ENCODE measurements at regions not wholly inside any gene's neighbourhood (a gene's known extent, or its start where the extent isn't known, plus 50 kb on each side); places are given as distances from the start of the nearest gene placed in this dataset.

DNA sequence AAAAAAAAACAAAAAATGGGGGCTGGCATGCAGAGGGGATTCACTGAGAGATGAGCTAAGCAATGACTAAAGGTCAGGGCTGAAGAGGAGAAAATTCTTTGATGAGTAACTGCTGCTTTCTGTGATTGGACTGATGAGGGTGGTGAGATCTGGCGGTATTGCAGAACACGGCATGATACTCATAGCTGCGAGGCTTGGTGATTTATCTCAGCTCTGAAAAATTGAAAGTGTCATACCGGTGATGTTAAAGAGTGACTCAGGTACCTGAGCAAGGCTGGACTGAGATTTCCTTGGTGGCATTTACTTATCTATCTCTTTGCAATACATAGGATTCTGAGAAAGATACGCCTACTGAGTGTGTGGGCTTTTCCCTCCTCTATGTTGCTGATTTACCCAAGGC lies 204.1 kb upstream of the DDX53 start:
- H3K27me3 ChIP-seq (ENCODE audit: low read depth) = no peaks in the 10 kb centered on the region
- no peak for DNase-seq
- H3K9me3 ChIP-seq (replicated peaks) = no peaks in the 10 kb centered on the region
- H3K4me3 ChIP-seq = no peak overlapping the region
- H3K4me1 ChIP-seq = no peaks in the 10 kb centered on the region
- H3K36me3 ChIP-seq = no peaks in the 10 kb centered on the region
- intact Hi-C loops (cut with micrococcal nuclease) = no loop called here
- no peak overlapping the region for H3K27ac ChIP-seq (replicated peaks)
- TF ChIP-seq, protein P1, sequence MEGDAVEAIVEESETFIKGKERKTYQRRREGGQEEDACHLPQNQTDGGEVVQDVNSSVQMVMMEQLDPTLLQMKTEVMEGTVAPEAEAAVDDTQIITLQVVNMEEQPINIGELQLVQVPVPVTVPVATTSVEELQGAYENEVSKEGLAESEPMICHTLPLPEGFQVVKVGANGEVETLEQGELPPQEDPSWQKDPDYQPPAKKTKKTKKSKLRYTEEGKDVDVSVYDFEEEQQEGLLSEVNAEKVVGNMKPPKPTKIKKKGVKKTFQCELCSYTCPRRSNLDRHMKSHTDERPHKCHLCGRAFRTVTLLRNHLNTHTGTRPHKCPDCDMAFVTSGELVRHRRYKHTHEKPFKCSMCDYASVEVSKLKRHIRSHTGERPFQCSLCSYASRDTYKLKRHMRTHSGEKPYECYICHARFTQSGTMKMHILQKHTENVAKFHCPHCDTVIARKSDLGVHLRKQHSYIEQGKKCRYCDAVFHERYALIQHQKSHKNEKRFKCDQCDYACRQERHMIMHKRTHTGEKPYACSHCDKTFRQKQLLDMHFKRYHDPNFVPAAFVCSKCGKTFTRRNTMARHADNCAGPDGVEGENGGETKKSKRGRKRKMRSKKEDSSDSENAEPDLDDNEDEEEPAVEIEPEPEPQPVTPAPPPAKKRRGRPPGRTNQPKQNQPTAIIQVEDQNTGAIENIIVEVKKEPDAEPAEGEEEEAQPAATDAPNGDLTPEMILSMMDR (IDR thresholded peaks at IDR 0.05; ENCODE audit: borderline replicate concordance) = no peak

DNA sequence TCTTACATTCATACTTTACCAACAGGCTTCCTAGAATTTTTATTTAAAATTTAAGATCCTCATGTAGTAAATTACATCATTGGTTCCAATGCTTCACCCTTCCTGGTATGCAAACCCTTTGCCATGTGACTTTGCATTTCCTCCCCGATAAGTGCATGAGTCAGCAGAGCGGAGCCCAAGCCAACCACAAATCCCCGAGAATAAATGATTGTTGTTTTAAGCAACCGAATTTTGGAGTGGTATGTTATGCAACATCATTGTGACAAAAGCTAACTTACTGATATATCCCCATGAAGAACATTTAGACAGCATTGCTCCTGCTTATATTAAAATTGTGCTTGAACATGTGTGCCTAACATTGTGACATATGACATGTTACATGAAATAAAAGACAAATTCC lies 199.4 kb upstream of the DDX53 start:
- Histone ChIP-seq H3K9me3 (replicated peaks) (no peaks in the 10 kb centered on the region), H3K27me3 (ENCODE audit: low read depth) (no peaks in the 10 kb centered on the region), H3K4me1 (no peaks in the 10 kb centered on the region), H3K36me3 (no peaks in the 10 kb centered on the region), H3K4me3 (no peak overlapping the region), H3K27ac (replicated peaks) (no peak overlapping the region)
- DNase-seq = peak; percentile 11
- intact Hi-C loops (cut with micrococcal nuclease) = no loop called here
- TF ChIP-seq, protein P1 (IDR thresholded peaks at IDR 0.05; ENCODE audit: borderline replicate concordance) = no peak

DNA sequence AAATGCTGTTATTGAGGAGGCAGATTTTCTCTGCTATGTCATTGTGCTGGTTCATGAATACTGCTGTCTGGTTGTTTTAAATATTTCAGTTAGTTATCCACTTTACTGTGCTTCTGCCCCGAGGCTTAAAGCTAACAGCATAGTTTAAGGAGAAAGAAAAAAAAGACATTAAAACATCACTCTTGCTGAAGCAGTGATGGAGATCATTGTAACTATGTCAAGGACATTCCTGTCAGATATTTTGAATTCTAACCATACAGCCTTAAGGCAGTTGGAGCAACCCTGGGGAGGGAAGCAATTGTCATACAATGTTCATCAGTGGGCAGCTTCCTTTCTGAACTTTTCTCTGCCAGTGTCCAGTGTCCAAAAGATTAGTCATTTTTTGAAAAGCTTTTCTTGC lies 199.0 kb upstream of the DDX53 start:
- Histone ChIP-seq H3K27me3 (ENCODE audit: low read depth) (no peaks in the 10 kb centered on the region), H3K4me3 (no peak overlapping the region), H3K9me3 (replicated peaks) (no peaks in the 10 kb centered on the region), H3K4me1 (no peaks in the 10 kb centered on the region), H3K36me3 (no peaks in the 10 kb centered on the region), H3K27ac (replicated peaks) (no peak overlapping the region)
- TF ChIP-seq, protein P1 (IDR thresholded peaks at IDR 0.05; ENCODE audit: borderline replicate concordance) = no peak
- DNase-seq = no peak
- intact Hi-C loops (cut with micrococcal nuclease) = no loop called here

DNA sequence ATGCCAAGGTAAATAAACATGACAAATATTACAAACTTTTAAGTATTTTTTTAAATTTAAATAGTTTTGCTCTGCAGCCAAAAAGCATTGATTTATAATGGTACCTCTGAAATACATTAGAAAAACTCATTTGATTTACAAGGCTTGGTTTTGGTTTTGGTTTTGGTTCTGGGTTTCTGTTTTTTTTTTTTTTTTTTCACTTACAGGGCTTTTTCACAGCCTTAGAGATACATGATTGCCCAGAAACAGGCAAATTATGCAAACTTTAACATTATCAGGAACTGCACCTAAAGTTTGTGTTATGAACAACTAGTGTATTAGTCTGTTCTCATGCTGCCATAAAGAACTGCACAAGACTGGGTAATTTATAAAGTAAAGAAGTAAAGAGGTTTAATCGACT lies 196.4 kb upstream of the DDX53 start:
- H3K4me3 ChIP-seq = no peak overlapping the region
- H3K36me3 ChIP-seq = no peaks in the 10 kb centered on the region
- no peaks in the 10 kb centered on the region for H3K9me3 ChIP-seq (replicated peaks)
- no peaks in the 10 kb centered on the region for H3K4me1 ChIP-seq
- no peak for DNase-seq
- H3K27me3 ChIP-seq (ENCODE audit: low read depth) = no peaks in the 10 kb centered on the region
- intact Hi-C loops (cut with micrococcal nuclease) = no loop called here
- H3K27ac ChIP-seq (replicated peaks) = no peak overlapping the region
- TF ChIP-seq, protein P1 (IDR thresholded peaks at IDR 0.05; ENCODE audit: borderline replicate concordance) = no peak

DNA sequence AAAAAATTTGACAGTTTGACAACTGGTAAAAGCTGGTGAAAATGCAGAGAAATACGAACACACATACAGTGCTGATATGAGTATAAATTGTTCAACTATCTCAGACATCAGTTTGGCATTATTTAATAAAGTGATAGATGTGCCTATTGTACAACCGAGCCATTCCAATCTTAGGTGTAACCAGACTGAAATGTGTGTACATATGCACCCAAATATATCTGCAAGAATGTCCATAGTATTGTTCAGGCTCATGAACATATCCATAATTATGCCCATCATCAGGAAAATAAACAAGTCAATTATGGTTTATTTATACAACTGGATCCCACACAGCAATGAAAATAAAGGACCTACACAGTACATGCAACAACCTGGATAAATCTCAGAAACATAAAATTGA lies 188.9 kb upstream of the DDX53 start:
- TF ChIP-seq, protein P1 (IDR thresholded peaks at IDR 0.05; ENCODE audit: borderline replicate concordance) = no peak
- Histone ChIP-seq H3K36me3 (no peaks in the 10 kb centered on the region), H3K9me3 (replicated peaks) (no peaks in the 10 kb centered on the region), H3K4me1 (no peaks in the 10 kb centered on the region), H3K27ac (replicated peaks) (no peak overlapping the region), H3K4me3 (no peak overlapping the region), H3K27me3 (ENCODE audit: low read depth) (no peaks in the 10 kb centered on the region)
- intact Hi-C loops (cut with micrococcal nuclease) = no loop called here
- DNase-seq = no peak

DNA sequence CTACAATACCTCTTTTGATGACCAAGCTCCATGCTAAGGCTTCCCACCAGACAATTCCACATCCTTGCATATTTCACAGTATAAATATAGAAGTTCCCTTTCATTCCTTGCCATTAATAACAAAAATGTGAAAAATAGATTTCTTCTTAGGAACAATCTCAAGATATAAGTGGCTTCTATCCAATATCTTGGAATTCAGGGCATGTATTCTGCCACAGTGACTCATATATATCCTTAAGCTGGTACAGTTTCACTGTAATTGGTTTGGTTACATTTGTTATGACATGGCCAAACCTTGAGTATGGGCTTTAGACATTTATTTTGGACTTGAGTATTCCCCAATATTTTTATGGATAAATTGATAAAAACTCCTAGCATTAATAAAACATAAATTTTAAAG lies 181.7 kb upstream of the DDX53 start:
- H3K27me3 ChIP-seq (ENCODE audit: low read depth) = no peaks in the 10 kb centered on the region
- DNase-seq = no peak
- no peak overlapping the region for H3K27ac ChIP-seq (replicated peaks)
- H3K4me1 ChIP-seq = no peaks in the 10 kb centered on the region
- TF ChIP-seq, protein P1 (IDR thresholded peaks at IDR 0.05; ENCODE audit: borderline replicate concordance) = no peak
- no peak overlapping the region for H3K4me3 ChIP-seq
- no peaks in the 10 kb centered on the region for H3K36me3 ChIP-seq
- intact Hi-C loops (cut with micrococcal nuclease) = no loop called here
- H3K9me3 ChIP-seq (replicated peaks) = no peaks in the 10 kb centered on the region
